Stimulated activated CD8-positive, alpha-beta memory T cell treated with anti-CD3 and anti-CD28 coated beads, Interleukin-15, amount 100 ng/mL, for 48 hours (primary cell): ENCODE measurements at regions not wholly inside any gene's neighbourhood (a gene's known extent, or its start where the extent isn't known, plus 50 kb on each side); places are given as distances from the start of the nearest gene placed in this dataset.

Source experiments
- DNase-seq, 2 donors: peaks; one replicate each; pipeline ENCODE4 v3.0.0-alpha.2; 2020; ENCODE audit warnings: low read depth in 2 of 2

DNA sequence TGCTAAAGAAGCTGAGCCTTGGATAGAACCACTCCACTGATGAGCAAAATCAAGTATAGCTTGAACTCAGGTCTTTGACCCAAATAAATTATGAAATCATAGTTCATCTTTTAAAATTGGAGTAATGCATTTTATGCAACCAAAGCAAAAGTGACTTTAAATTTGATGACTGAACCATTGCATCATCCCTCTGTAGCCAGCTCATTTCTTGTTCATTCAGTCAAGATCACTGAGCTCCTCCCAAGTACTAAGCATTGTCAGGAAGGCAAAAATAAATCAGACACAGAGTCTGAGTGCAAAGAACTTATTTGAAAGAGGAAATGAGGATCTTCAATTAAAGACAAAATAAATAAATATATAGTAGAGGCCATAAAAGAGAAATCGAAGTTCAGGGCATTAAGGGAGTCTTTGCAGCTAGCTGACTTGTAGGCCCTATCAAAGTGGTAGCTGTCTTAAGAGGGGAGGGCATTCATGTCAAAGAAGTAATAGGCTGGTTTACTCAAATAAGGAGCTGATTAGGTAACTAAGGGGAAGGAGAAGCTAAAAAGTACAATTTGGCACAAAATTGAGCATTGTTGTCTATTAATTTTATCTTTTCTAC lies 411.8 kb downstream of the MTX2 start:
- DNase-seq, result no peak

DNA sequence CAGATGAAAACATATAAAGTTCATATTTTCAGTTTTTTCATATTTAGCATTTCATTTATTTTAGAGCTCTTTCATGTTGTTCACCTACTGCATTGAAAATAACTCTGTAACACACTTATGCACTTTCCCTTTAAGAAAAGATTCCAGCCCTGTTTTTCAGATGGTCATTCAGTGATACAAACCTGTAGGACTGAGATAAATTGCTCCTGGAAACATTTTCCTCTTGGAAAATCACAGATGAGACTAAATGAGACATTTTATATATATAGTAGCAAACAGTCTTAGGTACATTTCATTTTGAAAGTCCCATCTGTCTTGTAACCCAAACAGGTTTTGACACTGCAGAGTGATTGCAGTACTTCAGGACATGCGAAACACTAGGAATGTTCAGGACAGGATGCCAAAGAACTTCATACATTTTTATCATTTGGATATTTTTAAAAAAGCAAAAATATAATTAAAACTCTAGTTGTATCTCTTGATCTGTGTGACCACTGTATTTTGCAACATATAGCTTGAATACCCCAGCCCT lies 412.4 kb downstream of the MTX2 start:
- no peak for DNase-seq

DNA sequence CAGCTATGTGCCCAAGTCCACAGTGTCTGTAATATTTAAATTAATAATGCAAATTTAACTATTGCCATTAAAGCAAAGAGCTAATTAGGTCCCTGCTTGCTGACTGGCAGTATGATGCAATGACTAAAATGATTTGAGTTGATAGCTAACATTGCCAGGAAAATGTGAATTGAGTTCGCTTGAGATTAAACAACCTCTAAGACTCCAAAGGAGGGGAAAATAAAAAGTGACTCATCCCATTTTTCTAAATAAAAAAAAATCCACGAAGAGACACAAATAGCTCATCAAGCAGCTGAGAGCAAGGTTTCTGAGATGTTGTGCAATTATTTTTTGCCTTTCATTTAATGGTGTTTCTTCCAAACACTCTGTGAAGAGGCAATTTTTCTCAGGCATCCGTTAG lies 413.0 kb downstream of the MTX2 start:
- DNase-seq, result no peak

DNA sequence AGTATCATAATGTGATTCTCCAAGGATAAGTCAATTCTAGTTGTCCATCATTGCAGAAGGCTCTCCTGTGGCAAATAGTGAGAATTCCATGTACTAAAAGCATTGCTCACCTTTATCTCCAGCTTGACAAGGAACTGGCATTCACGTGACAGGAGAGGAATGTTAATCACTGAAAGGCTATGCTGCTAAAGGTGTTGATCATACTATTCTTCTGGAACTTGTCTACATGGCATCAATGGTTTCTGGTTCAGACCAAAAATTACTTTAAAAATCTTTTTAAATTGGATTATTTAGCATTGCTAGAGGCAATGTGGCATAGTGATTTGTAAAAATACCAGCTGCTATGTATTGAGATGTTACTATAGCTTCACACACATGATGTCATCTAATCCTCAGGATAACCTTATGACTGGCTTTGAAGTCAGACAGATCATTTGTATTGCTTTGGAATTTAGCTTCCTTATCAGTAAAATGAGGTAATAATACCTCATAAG lies 414.4 kb downstream of the MTX2 start:
- no peak for DNase-seq

DNA sequence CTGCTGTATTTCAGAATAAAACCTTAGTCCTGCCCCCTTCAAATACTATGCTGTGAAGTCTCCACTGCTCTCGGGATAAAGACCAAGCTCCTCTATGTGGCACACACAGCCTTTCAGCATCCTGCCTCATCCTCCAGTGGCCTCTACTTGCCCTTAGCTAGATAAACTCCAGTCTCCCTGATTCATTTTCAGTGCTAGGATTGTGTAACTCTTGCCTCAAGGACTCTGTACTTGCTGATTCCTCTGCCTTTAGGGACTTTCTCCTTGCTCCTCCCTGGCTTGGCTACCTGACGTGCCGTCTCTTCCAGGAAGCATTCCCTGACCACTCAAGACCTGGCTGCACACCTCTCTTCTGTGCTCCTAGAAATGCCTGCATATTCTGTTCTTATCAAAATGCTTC lies 416.7 kb downstream of the MTX2 start:
- DNase-seq, result no peak

DNA sequence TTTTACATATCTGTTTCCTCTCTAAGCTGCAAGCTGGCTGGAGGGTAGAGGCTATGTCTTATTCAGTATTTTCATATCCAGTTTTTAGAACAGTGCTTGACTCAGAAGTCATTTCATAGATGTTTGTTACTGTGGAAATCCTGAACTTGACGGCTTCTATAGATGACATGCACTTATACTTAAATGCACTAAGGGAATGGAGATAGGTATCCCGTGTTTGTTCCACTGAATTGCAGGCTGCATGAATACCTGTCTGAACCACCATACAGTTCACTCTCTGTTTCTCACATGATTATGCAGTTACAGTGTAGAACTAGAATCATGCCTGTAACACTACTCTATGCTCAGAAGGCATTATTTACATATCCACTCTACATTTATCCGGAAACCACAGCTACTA lies 417.1 kb downstream of the MTX2 start:
- DNase-seq, result no peak

DNA sequence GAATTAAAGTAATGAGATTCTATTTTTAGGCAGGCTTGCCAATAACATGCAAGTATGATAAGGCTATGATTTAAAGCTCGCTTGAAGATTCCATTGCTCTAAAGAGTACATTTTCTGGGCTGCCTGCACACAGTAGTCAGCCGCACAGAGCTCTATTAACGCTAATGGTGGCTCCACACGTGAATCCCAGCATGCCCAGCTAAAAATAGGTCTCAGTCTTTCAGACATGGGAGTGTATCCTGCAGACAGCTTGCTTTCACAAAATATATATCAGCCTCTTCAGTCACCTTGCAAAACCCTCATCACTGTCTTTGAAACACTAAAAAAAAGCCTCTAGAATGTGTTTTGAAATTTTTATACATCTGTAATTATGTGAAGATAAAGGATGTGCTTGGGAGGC lies 418.1 kb downstream of the MTX2 start:
- no peak for DNase-seq

DNA sequence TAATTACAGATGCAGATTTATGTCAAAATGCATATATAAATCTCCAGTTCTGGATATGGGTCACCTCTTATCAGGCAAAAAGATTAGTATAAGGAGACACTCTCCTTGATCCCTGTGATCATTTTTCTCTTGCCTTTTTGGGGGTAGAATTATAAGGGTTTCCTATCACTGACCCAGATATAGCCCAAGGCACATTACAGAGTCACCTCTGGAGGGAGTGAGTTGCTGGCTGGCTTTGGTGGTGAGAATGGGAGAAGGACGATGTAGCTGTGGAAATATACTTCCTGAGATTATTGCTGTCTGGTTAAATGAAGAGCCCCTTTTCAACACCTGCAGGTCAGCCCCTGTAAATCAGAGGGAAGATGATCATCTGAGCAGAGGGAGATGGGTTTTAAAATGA lies 418.7 kb downstream of the MTX2 start:
- DNase-seq, result no peak

DNA sequence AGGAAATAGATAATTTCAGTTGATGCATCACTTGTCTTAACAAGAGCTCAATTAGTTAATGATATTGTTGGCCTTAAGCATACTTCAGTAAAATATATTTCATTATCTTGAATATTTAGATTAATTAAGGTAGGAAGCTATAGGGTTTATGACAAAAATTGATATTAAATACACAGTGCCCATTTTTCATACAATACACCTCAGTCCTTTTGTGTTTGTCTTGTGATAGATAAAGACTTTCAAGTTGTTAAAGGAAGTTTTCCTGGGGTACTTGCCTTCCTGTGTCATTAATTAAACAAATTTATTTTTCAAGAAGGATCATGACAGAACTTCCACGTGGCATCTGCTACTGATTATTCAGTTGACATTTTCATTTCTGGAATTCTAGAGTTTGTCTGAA lies 420.5 kb downstream of the MTX2 start:
- DNase-seq, result no peak

DNA sequence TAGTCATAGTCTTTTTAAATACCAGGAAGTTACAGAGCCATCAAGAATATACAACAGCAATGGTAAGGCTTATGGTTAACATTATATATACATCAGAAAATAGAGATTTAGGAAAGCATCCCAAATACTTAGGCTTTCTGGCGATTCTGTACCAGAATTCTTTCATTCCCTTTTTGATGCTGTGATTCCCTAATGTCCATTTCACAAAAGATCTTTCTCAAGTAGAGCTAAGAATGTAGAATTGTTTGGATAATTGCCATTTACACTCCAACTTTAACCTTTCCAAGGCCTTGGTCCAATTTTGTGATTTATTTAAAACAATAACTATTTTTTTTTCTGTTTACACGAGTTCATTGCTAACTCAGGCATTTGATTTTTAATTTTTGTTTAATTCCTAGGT lies 422.2 kb downstream of the MTX2 start:
- DNase-seq, result no peak

DNA sequence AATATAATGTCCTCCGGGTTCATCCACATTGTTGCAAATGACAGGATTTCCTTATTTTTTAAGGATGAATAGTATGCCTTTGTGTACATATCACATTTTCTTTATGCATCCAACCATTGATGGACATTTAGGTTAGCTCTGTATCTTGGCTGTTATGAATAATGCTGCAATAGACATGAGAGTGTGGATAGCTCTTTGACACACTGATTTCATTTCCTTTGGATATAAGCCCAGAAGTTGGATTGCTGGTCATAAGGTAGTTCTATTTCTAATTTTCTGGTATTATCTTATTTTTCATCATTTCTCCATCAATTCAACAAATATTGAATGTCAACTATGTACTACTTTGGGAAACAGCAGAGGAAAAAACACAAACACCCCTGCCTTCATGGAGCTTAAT lies 423.3 kb downstream of the MTX2 start:
- DNase-seq, result no peak

DNA sequence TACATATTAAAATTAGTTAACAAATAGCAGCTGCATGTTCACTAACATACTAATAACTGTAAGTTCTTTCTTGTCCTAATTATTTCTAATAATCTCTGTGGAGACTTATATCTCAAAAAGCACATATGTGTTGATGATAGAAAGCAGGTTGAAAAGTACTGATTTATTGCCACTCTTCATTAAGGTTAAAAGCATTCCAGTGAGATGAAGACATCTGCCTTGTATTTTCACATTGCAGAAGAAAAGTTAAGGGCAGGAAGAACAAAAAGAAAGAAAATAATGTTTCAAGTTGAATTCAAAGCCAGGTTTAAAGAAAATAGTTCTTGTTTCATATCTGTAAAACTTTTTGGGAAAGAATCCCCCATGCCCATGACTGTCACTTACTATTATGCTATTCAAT lies 429.9 kb downstream of the MTX2 start:
- DNase-seq, result no peak

DNA sequence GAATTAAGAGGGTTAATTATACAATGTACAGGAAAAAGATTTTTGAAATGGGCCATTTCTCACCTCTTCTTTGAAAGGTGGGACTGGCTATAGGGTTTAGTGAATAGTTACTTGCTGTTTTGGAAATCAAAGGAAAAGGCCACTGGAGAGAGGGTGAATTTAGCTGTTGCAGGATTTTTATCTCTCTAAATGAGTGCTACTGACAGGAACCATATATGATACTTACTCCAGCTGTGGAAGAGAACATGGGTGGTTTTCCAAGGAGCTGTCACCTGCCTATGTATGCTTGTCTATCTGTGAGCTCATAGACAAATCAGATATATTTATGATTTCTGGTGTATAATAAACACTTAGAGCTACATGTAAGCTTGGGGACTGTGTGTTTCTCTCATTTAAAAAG lies 430.4 kb downstream of the MTX2 start:
- DNase-seq, result no peak

DNA sequence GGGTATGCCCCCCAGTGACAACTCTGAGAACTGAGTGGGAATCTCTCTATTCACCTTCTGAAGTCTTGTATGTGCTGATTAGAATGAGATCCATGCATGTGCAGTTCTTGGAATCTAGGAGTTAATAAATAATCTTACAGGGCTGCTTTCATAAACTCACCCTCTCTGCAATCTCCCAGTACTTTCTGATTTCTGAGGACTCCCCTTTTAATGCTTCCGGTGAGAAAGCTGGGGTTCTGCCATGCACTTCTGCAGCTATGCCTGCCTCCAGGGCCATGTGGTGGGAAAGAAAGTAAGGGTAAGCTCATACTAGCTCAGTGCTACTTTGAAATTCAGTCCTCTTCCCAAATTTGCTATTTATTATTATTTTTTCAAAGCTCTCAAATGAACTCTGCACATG lies 432.9 kb downstream of the MTX2 start:
- no peak for DNase-seq

DNA sequence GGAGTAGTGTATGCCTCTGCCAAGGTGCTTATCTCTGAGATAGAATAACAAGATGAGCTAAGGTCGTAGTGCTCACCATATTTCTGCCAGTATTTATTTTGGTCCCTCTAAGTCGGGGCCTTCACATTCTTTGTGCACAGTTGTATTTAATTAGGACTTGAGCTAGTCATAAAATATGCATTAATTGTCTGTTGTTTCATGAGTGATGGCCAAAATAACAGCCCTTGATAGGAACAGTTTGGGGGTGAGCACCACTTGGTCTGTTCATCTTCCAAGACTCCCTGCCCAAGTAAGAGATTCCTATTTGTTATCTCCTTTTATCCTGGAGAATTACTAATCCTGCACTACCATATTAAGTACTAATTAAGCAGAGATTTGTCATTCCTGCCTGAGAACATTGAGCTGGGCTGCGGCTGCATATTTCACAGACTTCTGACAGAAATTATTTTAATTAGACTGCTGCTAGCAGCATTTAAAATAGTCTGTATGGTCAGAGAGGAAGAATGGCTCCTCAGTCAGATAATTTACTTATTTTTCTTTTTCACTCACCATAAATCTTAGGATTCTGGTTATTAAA lies 435.1 kb downstream of the MTX2 start:
- DNase-seq, result no peak

DNA sequence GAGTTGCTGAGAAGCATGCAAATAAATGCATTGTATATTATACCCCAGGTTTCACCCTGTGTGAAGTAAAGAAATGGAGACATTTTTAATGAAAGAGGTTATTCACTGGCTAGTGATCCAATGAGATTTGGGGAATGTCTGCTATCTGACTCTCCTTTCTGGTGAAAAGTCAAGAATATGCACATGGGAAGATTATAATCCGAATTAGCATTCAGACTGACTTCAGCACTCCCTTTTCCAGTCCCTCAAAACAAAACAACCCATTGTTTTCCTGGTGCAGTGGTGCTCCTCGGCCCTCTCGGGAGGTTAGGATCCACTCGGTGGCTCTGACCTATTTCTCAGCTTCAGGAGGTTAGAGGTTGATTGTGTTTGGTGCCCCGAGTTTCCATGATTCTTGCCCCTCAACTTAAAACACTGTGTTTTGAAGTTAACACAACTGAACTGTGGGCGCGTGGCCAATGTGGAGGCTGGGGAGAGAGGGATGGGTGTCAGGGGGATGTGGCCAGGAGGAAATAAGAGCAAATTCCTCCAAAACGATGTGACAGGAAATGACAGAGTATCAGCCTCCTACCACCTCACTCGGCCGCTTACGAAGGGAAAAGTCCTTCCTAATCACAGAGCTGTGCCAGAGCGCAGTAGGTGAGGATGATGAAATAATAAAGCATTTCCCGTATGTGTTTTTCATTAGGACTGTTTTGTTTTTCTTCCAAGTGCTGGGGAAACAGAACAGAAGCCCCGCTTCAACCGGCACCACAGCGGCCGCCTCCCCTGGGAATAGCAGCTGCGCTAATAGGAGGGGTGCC lies 440.1 kb downstream of the MTX2 start:
- DNase-seq, result no peak

DNA sequence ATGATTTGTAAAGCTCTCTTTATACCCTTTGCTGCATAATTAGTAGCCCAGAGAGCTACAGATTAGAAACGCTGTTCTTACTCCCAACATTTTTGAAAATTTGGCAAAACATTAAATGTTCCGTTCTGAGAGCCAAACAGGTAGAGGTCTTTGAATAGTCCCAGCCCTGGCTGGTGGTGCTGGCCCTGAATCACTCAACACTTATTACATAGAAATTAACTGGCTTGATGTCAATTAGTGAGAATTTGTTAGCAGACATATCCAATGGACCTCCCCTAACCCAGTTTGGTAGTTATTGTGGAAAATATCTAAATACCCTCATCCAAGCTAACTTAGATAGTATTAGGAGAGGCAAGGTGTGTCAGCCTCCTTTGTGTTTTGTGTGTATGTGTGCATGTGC lies 440.7 kb downstream of the MTX2 start:
- no peak for DNase-seq

DNA sequence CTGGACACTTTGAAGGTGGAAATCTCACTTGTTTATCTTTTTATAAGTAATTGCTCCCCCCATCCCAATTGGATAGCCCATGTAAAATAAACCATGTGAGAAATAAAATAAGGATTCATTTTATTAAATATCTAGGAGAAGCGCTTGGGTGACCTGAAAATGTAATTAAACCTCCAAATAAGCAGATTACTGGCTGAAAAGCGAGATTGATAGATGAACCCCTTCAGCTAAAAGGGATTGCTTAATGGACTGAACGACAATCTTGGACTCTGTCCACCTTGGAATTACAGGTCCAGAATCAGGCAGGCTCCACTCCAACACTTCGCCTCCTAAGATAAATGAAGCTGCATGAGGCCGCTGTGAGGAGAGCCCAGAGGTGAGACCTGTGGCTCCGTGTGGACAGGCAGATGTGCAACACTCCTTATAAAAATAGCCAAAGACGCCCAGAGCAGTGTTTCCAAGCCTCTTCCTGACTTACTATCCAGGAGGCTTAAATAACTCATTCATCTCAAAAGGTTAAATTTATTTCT lies 441.5 kb downstream of the MTX2 start:
- DNase-seq, result no peak

DNA sequence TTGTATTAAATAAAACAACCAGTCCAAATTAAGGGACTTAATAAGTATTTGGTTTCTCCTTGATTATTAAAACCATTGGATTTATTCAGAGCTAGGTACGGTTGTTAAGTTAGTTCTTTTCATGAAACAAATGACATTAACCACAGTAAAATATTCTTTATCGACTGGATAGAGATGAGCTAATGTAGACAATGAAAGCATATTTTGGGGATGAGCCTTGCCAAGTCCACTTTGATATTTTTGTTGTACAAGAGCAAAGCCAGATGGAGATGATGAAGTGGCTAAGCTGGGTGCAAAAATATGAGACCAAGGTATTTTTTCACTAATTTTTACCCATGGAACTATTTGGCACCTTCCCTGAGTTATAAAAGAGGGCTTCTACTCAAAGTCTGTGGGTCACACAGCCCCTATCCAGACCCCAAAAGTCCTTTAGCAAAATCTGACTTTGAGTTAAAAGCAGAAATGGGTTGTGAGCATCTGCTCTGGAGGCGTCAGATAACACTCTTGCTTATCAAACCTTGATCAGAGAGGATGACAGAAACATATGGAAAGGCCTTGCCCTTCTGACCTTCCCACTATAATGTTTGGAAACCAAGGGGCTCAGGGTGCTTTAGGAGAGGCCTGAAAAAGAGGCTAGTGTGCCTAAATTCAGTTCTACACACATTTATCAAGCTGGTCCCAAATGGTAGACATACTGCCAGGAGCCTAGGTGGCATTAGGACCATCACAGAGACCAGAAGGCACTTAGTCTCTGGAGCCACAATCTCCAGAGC lies 456.8 kb downstream of the MTX2 start:
- no peak for DNase-seq

DNA sequence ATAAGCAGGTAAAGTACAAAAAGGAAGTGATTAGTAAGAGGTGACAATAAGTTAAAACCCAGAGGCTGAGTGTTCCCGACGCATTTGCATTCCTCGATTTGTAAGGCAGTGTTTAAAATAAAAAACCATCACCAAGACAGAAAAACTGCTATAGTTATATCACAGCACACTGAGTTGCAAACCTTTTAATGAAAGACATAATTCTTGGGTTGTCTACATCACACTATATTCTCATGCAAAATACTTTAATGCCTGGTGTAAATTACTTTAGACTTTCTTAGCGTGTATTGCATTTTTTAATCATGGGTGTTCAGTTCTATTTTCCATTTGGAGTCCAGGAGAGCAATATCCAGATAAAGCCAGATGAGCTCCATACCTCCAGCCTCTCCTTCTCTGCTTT lies 458.5 kb downstream of the MTX2 start:
- DNase-seq, result no peak

DNA sequence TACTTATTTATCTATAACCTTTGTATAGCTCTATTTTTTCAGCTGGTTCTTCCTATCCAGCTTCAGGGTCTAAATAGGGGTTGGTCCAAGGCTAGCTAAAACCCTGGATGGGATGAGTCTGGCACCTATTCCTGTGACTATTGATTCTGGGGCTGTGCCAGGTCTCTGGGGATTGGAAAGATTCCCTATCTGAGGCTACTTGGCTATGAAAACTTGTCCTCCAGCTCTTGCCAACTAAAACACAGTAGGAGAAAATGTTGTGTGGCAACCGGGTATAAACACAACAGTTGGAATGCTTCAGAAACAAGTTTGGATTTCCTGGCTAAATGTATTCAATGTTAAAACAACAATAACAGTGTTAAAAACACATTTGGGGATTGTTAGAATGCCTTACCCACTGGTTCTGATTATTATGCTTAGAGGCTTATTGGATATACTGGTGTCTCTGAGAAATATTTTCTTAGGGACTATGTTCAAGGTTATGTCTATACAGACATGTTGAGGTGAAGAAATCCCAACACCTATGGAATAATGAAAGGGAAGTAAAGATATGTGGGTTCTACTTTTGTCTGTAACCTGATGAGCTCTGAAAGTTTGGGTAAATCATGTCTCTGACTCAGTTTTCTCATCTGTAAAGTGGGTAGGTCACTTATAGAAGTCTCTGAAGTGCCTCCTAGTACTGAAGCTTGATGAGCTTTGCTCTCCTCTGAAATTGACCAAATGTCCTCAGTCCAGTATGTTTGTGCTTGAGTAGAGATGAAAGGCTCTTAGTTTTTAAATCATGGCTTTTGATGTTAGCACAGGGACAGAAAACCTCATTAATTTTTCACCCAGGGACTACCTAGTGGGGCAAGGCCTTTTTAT lies 460.7 kb downstream of the MTX2 start:
- DNase-seq, result no peak
